Fibroblast of skin of back (primary cell): ENCODE measurements at regions not wholly inside any gene's neighbourhood (a gene's known extent, or its start where the extent isn't known, plus 50 kb on each side); places are given as distances from the start of the nearest gene placed in this dataset.
A peak's percentile ranks its signal among the peaks of the same experiment; 100 is the strongest.

Source experiments
- DNase-seq: peaks from one replicate; pipeline ENCODE4 v3.0.0-alpha.2; 2013

GRCh38 chr2:121969766-121970639 is 214.6 kb downstream of the TSN start:
- no peak for DNase-seq

- no peak for DNase-seq
These were observed 216.8 kb downstream of the TSN start for GRCh38 chr2:121972203-121972602.

GRCh38 chr2:121974897-121975661 is 219.6 kb downstream of the TSN start:
- peak; percentile 76 for DNase-seq

- no peak for DNase-seq
These were observed 221.5 kb downstream of the TSN start for GRCh38 chr2:121976926-121977325.

GRCh38 chr2:121977326-121977725 is 221.9 kb downstream of the TSN start:
- no peak for DNase-seq

- no peak for DNase-seq
These were observed 237.2 kb downstream of the TSN start for GRCh38 chr2:121992700-121993099.

- no peak for DNase-seq
These were observed 238.2 kb downstream of the TSN start for GRCh38 chr2:121993682-121994081.

- DNase-seq, result no peak
These were observed 239.1 kb downstream of the TSN start for GRCh38 chr2:121994238-121995206.

- no peak for DNase-seq
These were observed 243.3 kb downstream of the TSN start for GRCh38 chr2:121998751-121999150.

GRCh38 chr2:121999264-121999663 is 243.8 kb downstream of the TSN start:
- peak; percentile 67 for DNase-seq

GRCh38 chr2:122000556-122001340 is 245.3 kb downstream of the TSN start:
- no peak for DNase-seq

- DNase-seq, result no peak
These were observed 246.0 kb downstream of the TSN start for GRCh38 chr2:122001441-122001874.

- no peak for DNase-seq
These were observed 247.9 kb downstream of the TSN start for GRCh38 chr2:122003196-122003940.

GRCh38 chr2:122007126-122007525 is 251.7 kb downstream of the TSN start:
- DNase-seq, result no peak

GRCh38 chr2:122007577-122007976 is 252.1 kb downstream of the TSN start:
- peak; percentile 1 for DNase-seq

GRCh38 chr2:122009561-122009960 is 254.1 kb downstream of the TSN start:
- no peak for DNase-seq

- DNase-seq, result peak; percentile 69
These were observed 256.2 kb downstream of the TSN start for GRCh38 chr2:122011493-122012270.

GRCh38 chr2:122018736-122019135 is 263.3 kb downstream of the TSN start:
- no peak for DNase-seq

GRCh38 chr2:122019724-122020123 is 264.3 kb downstream of the TSN start:
- no peak for DNase-seq

- DNase-seq, result no peak
These were observed 264.9 kb downstream of the TSN start for GRCh38 chr2:122020377-122020776.
